ENCODE measurements at regions not wholly inside any gene's neighbourhood (a gene's known extent, or its start where the extent isn't known, plus 50 kb on each side); places are given as distances from the start of the nearest gene placed in this dataset.

- Histone ChIP-seq H3K4me3 (ENCODE audit: insufficient read depth, low read depth, low read length, poor library complexity, severe bottlenecking) (no peak overlapping the region), H3K27me3 (replicated peaks; ENCODE audit: control insufficient read depth, insufficient read depth, low read length, poor library complexity, severe bottlenecking) (no peaks in the 10 kb centered on the region), H3K9me3 (ENCODE audit: control insufficient read depth, low read length) (no peaks in the 10 kb centered on the region), H3K36me3 (ENCODE audit: control insufficient read depth, insufficient read depth, low read length) (no peaks in the 10 kb centered on the region), H3K4me1 (ENCODE audit: control insufficient read depth, insufficient read depth, low read length, poor library complexity, severe bottlenecking) (no peaks in the 10 kb centered on the region), H3K27ac (ENCODE audit: insufficient read depth, low read length, poor library complexity, severe bottlenecking) (no peak overlapping the region)
- DNase-seq, result no peak
Measured at GRCh38 chr7:131869986-131870385, 313.6 kb upstream of the PODXL start.

DNA sequence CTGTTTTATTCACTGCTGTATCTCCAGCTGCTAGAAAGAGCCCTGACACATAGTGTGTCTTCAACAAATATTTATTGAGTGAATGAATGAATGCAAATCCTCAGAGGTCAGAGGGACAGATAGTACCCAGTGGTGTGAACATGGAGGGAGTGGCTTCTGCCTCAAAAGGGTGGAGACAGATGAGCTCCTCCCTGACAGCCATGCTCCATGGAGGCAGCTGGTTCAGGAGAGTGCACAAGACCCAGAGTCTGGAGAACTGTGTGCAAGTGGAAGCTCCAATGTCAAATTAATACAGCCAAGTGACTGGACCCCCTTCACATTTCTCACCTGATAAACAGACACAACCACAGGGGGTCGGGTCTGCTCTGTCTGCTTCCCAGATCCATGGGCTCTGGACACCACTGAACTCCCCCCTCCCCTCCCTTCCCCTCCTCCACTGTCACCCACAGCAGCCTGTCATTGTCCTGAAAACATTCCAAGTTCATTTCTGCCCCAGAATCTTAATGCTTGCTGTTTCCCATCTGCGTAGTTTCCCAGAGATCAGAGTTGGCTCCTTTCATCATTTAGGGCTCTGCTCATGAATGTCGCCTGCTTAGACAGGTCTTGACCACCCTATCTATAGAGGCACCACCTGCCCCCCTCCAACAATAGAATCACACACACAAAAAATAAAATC is 312.9 kb upstream of the PODXL start:
- no peak overlapping the region for H3K4me3 ChIP-seq (ENCODE audit: insufficient read depth, low read depth, low read length, poor library complexity, severe bottlenecking)
- no peaks in the 10 kb centered on the region for H3K4me1 ChIP-seq (ENCODE audit: control insufficient read depth, insufficient read depth, low read length, poor library complexity, severe bottlenecking)
- no peak overlapping the region for H3K27ac ChIP-seq (ENCODE audit: insufficient read depth, low read length, poor library complexity, severe bottlenecking)

DNA sequence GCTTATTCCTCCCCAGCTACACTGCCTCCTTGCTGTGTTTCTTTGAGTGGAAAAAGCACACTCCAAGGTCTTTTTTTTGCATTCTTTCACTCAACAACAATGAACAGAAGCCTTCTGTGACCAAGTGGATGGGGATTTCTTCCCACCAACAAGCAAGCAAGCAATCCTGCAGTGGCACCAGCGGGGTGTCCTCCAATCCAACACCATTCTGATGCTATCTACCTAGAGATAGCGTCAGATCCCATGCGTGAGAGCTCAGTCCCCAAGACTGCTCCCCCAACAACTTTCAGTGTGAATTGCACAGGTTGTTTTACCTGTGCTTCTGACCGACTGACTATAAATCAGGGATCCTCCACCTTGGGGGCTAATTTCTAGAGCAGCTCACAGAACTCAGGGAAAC is 311.0 kb upstream of the PODXL start:
- H3K4me1 ChIP-seq (ENCODE audit: control insufficient read depth, insufficient read depth, low read length, poor library complexity, severe bottlenecking), result no peaks in the 10 kb centered on the region
- no peaks in the 10 kb centered on the region for H3K27me3 ChIP-seq (replicated peaks; ENCODE audit: control insufficient read depth, insufficient read depth, low read length, poor library complexity, severe bottlenecking)
- H3K9me3 ChIP-seq (ENCODE audit: control insufficient read depth, low read length), result no peaks in the 10 kb centered on the region
- H3K36me3 ChIP-seq (ENCODE audit: control insufficient read depth, insufficient read depth, low read length), result no peaks in the 10 kb centered on the region
- no peak overlapping the region for H3K4me3 ChIP-seq (ENCODE audit: insufficient read depth, low read depth, low read length, poor library complexity, severe bottlenecking)
- no peak overlapping the region for H3K27ac ChIP-seq (ENCODE audit: insufficient read depth, low read length, poor library complexity, severe bottlenecking)
- no peak for DNase-seq

More for the DNA sequence above, 312.9 kb upstream of the PODXL start:
- Histone ChIP-seq H3K27me3 (replicated peaks; ENCODE audit: control insufficient read depth, insufficient read depth, low read length, poor library complexity, severe bottlenecking) (no peaks in the 10 kb centered on the region), H3K9me3 (ENCODE audit: control insufficient read depth, low read length) (no peaks in the 10 kb centered on the region), H3K36me3 (ENCODE audit: control insufficient read depth, insufficient read depth, low read length) (no peaks in the 10 kb centered on the region)
- DNase-seq, result no peak

- Histone ChIP-seq H3K27ac (ENCODE audit: insufficient read depth, low read length, poor library complexity, severe bottlenecking) (no peak overlapping the region), H3K27me3 (replicated peaks; ENCODE audit: control insufficient read depth, insufficient read depth, low read length, poor library complexity, severe bottlenecking) (no peaks in the 10 kb centered on the region), H3K4me3 (ENCODE audit: insufficient read depth, low read depth, low read length, poor library complexity, severe bottlenecking) (no peak overlapping the region), H3K4me1 (ENCODE audit: control insufficient read depth, insufficient read depth, low read length, poor library complexity, severe bottlenecking) (no peaks in the 10 kb centered on the region), H3K9me3 (ENCODE audit: control insufficient read depth, low read length) (no peaks in the 10 kb centered on the region), H3K36me3 (ENCODE audit: control insufficient read depth, insufficient read depth, low read length) (no peaks in the 10 kb centered on the region)
- DNase-seq, result no peak
Measured at GRCh38 chr7:131865911-131866310, 309.5 kb upstream of the PODXL start.

- Histone ChIP-seq H3K4me1 (ENCODE audit: control insufficient read depth, insufficient read depth, low read length, poor library complexity, severe bottlenecking) (no peaks in the 10 kb centered on the region), H3K27ac (ENCODE audit: insufficient read depth, low read length, poor library complexity, severe bottlenecking) (no peak overlapping the region), H3K9me3 (ENCODE audit: control insufficient read depth, low read length) (no peaks in the 10 kb centered on the region), H3K4me3 (ENCODE audit: insufficient read depth, low read depth, low read length, poor library complexity, severe bottlenecking) (no peak overlapping the region), H3K36me3 (ENCODE audit: control insufficient read depth, insufficient read depth, low read length) (no peaks in the 10 kb centered on the region), H3K27me3 (replicated peaks; ENCODE audit: control insufficient read depth, insufficient read depth, low read length, poor library complexity, severe bottlenecking) (no peaks in the 10 kb centered on the region)
- DNase-seq, result no peak
Measured at GRCh38 chr7:131861620-131862346, 305.4 kb upstream of the PODXL start.

- Histone ChIP-seq H3K27me3 (replicated peaks; ENCODE audit: control insufficient read depth, insufficient read depth, low read length, poor library complexity, severe bottlenecking) (no peaks in the 10 kb centered on the region), H3K27ac (ENCODE audit: insufficient read depth, low read length, poor library complexity, severe bottlenecking) (no peak overlapping the region), H3K4me3 (ENCODE audit: insufficient read depth, low read depth, low read length, poor library complexity, severe bottlenecking) (no peak overlapping the region), H3K4me1 (ENCODE audit: control insufficient read depth, insufficient read depth, low read length, poor library complexity, severe bottlenecking) (no peaks in the 10 kb centered on the region), H3K9me3 (ENCODE audit: control insufficient read depth, low read length) (no peaks in the 10 kb centered on the region), H3K36me3 (ENCODE audit: control insufficient read depth, insufficient read depth, low read length) (no peaks in the 10 kb centered on the region)
- DNase-seq, result no peak
Measured at GRCh38 chr7:131859147-131859821, 302.9 kb upstream of the PODXL start.

- Histone ChIP-seq H3K27me3 (replicated peaks; ENCODE audit: control insufficient read depth, insufficient read depth, low read length, poor library complexity, severe bottlenecking) (no peaks in the 10 kb centered on the region), H3K36me3 (ENCODE audit: control insufficient read depth, insufficient read depth, low read length) (no peaks in the 10 kb centered on the region), H3K4me1 (ENCODE audit: control insufficient read depth, insufficient read depth, low read length, poor library complexity, severe bottlenecking) (no peaks in the 10 kb centered on the region), H3K4me3 (ENCODE audit: insufficient read depth, low read depth, low read length, poor library complexity, severe bottlenecking) (no peak overlapping the region), H3K27ac (ENCODE audit: insufficient read depth, low read length, poor library complexity, severe bottlenecking) (no peak overlapping the region), H3K9me3 (ENCODE audit: control insufficient read depth, low read length) (no peaks in the 10 kb centered on the region)
- no peak for DNase-seq
Measured at GRCh38 chr7:131858611-131859010, 302.2 kb upstream of the PODXL start.

GRCh38 chr7:131849472-131849871 is 293.0 kb upstream of the PODXL start:
- DNase-seq, result no peak
- no peaks in the 10 kb centered on the region for H3K9me3 ChIP-seq (ENCODE audit: control insufficient read depth, low read length)
- no peaks in the 10 kb centered on the region for H3K4me1 ChIP-seq (ENCODE audit: control insufficient read depth, insufficient read depth, low read length, poor library complexity, severe bottlenecking)
- H3K36me3 ChIP-seq (ENCODE audit: control insufficient read depth, insufficient read depth, low read length), result no peaks in the 10 kb centered on the region
- H3K27ac ChIP-seq (ENCODE audit: insufficient read depth, low read length, poor library complexity, severe bottlenecking), result no peak overlapping the region
- H3K4me3 ChIP-seq (ENCODE audit: insufficient read depth, low read depth, low read length, poor library complexity, severe bottlenecking), result no peak overlapping the region
- H3K27me3 ChIP-seq (replicated peaks; ENCODE audit: control insufficient read depth, insufficient read depth, low read length, poor library complexity, severe bottlenecking), result peaks cover 3% of the 10 kb centered on the region

GRCh38 chr7:131848033-131848432 is 291.6 kb upstream of the PODXL start:
- H3K27ac ChIP-seq (ENCODE audit: insufficient read depth, low read length, poor library complexity, severe bottlenecking), result no peak overlapping the region
- H3K9me3 ChIP-seq (ENCODE audit: control insufficient read depth, low read length), result no peaks in the 10 kb centered on the region
- no peak overlapping the region for H3K4me3 ChIP-seq (ENCODE audit: insufficient read depth, low read depth, low read length, poor library complexity, severe bottlenecking)
- DNase-seq, result no peak
- H3K27me3 ChIP-seq (replicated peaks; ENCODE audit: control insufficient read depth, insufficient read depth, low read length, poor library complexity, severe bottlenecking), result peaks cover 3% of the 10 kb centered on the region
- no peaks in the 10 kb centered on the region for H3K4me1 ChIP-seq (ENCODE audit: control insufficient read depth, insufficient read depth, low read length, poor library complexity, severe bottlenecking)
- no peaks in the 10 kb centered on the region for H3K36me3 ChIP-seq (ENCODE audit: control insufficient read depth, insufficient read depth, low read length)
